ENCODE measurements at regions not wholly inside any gene's neighbourhood (a gene's known extent, or its start where the extent isn't known, plus 50 kb on each side); places are given as distances from the start of the nearest gene placed in this dataset.

GRCh38 chr11:112797092-112797491 lies 164.1 kb upstream of the NCAM1 start:
- TF ChIP-seq SUZ12 (IDR thresholded peaks at IDR 0.05; ENCODE audit: low read depth, low read length) = no peak
- no peak for TF ChIP-seq MXI1 (IDR thresholded peaks at IDR 0.05; ENCODE audit: borderline replicate concordance, low read depth, low read length)
- TF ChIP-seq ZNF546 (CRISPR knock-in tag; conservative IDR thresholded peaks at IDR 0.05) = no peak
- TF ChIP-seq ARID2 (CRISPR knock-in tag; IDR thresholded peaks at IDR 0.05; ENCODE audit: borderline replicate concordance) = no peak
- no peak for TF ChIP-seq KAT2B (IDR thresholded peaks at IDR 0.05; ENCODE audit: borderline replicate concordance, low read depth, low read length)
- no peak for TF ChIP-seq HMGXB4 (CRISPR knock-in tag; IDR thresholded peaks at IDR 0.05; ENCODE audit: borderline replicate concordance in 1 of 2, low read depth in 1 of 2)
- TF ChIP-seq TBP (CRISPR knock-in tag; IDR thresholded peaks at IDR 0.05) = no peak
- TF ChIP-seq GLI4 (CRISPR knock-in tag; IDR thresholded peaks at IDR 0.05; ENCODE audit: borderline replicate concordance) = no peak
- no peak for TF ChIP-seq TFDP2 (CRISPR knock-in tag; IDR thresholded peaks at IDR 0.05)
- TF ChIP-seq, protein P1, sequence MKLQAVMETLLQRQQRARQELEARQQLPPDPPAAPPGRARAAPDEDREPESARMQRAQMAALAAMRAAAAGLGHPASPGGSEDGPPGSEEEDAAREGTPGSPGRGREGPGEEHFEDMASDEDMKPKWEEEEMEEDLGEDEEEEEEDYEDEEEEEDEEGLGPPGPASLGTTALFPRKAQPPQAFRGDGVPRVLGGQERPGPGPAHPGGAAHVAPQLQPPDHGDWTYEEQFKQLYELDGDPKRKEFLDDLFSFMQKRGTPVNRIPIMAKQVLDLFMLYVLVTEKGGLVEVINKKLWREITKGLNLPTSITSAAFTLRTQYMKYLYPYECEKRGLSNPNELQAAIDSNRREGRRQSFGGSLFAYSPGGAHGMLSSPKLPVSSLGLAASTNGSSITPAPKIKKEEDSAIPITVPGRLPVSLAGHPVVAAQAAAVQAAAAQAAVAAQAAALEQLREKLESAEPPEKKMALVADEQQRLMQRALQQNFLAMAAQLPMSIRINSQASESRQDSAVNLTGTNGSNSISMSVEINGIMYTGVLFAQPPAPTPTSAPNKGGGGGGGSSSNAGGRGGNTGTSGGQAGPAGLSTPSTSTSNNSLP (IDR thresholded peaks at IDR 0.05; ENCODE audit: low read depth, low read length) = no peak
- TF ChIP-seq IRF2 (CRISPR knock-in tag; IDR thresholded peaks at IDR 0.05) = no peak

Measured in HepG2 (cell line).